PC-9 (cell line): ENCODE measurements at regions not wholly inside any gene's neighbourhood (a gene's known extent, or its start where the extent isn't known, plus 50 kb on each side); places are given as distances from the start of the nearest gene placed in this dataset.
"Not testable (repeated sequence)": the region's sequence is repeated elsewhere in the genome, so short reads cannot be mapped to it uniquely, and the experiment has no call there.

Source experiments
- EZH2 ChIP-seq: fragments of 200-600 bp; sonication (generic); IDR thresholded peaks from 2 replicates; pipeline ENCODE4 v1.8.0; 2017; ENCODE audit warnings: antibody characterized with exemption, low read depth
- TF ChIP-seq, protein P1 (sequence below): fragments of 200-600 bp; sonication (generic); conservative IDR thresholded peaks from 2 replicates; pipeline ENCODE4 v1.6.1; 2017; ENCODE audit warnings: mixed run types, antibody characterized with exemption, mild to moderate bottlenecking, moderate library complexity

DNA sequence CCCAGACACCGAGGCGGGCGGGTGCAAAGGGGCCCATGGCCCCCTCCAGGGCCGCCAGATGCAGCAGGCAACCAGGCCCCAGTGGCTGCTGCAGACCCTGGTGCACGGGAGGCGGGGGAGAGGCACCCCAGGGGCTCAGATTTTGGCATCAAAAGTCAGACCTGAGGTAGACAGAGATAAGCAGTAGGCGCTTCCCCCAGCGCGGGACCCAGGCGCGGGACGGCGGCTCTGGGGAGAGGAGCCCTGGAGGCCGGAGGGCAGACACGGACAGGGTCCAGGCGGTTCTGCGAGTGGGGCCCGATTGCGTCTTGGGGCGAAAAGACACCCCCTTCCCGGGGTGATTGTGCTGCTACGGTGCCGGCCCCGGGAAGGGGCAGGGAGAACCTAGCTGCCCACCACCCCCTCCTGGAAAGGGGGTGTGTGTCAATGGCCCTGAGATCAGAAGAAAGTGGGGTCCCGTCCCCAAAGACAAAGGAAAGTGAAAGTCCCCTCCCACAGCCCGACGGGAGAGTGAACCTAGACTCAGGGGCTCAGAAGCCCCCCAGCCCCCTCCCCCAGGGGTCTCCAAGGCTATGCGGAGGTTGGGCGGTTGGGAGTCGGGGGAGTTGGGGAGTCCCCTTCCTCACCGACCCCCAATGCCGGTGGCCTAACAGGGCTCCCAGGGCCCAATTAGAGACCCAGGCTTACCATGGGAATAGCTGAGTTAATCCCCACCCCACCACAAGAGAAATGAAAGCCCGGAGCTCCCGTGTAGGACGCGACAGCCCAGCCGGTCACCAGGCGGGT is 178.5 kb downstream of the SPATA31A1 start:
- TF ChIP-seq, protein P1, sequence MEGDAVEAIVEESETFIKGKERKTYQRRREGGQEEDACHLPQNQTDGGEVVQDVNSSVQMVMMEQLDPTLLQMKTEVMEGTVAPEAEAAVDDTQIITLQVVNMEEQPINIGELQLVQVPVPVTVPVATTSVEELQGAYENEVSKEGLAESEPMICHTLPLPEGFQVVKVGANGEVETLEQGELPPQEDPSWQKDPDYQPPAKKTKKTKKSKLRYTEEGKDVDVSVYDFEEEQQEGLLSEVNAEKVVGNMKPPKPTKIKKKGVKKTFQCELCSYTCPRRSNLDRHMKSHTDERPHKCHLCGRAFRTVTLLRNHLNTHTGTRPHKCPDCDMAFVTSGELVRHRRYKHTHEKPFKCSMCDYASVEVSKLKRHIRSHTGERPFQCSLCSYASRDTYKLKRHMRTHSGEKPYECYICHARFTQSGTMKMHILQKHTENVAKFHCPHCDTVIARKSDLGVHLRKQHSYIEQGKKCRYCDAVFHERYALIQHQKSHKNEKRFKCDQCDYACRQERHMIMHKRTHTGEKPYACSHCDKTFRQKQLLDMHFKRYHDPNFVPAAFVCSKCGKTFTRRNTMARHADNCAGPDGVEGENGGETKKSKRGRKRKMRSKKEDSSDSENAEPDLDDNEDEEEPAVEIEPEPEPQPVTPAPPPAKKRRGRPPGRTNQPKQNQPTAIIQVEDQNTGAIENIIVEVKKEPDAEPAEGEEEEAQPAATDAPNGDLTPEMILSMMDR = not testable (repeated sequence)
- not testable (repeated sequence) for TF ChIP-seq EZH2
